ENCODE measurements at regions not wholly inside any gene's neighbourhood (a gene's known extent, or its start where the extent isn't known, plus 50 kb on each side); places are given as distances from the start of the nearest gene placed in this dataset.

DNA sequence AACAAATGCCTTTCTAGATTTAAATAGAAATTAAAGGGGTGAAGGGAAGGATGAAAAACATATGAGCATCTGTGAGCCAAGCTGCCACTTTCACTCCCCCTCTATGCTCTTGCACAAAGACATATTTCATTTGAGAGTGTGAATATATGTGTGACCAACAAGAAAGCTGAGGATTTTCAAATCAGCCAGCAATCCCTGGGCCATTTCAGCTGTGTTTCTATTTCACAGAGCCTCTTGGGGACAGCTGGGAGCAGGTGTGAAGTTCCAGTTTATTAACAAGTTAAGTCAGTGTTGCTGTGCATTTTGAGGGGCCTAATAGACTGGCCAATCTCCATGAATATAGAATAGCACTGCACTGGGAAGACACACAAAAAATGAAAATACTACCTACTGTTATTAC is 248.7 kb upstream of the RGMB start:
- Histone ChIP-seq H3F3A (ENCODE audit: insufficient read depth, low read length) (no peaks in the 10 kb centered on the region), H3K4me3 (ENCODE audit: low read depth, low read length, poor library complexity, severe bottlenecking) (no peak overlapping the region), H3K4me1 (ENCODE audit: insufficient read depth, low read length, severe bottlenecking) (no peaks in the 10 kb centered on the region), H3K79me2 (ENCODE audit: insufficient read depth, low read length) (no peaks in the 10 kb centered on the region), H3K36me3 (ENCODE audit: insufficient read depth, low read length) (no peaks in the 10 kb centered on the region), H4K20me1 (ENCODE audit: insufficient read depth, low read length) (no peaks in the 10 kb centered on the region), H3K27ac (ENCODE audit: low read depth, low read length, poor library complexity, severe bottlenecking) (no peak overlapping the region), H3K9me2 (ENCODE audit: low read depth, low read length) (no peaks in the 10 kb centered on the region), H3K9me3 (ENCODE audit: low read length) (no peaks in the 10 kb centered on the region), H2AFZ (ENCODE audit: low read length) (no peak overlapping the region), H3K27me3 (ENCODE audit: insufficient read depth, low read length) (no peaks in the 10 kb centered on the region), H3K9ac (ENCODE audit: low read length) (no peak overlapping the region), H3K4me2 (ENCODE audit: low read length) (no peak overlapping the region)
- TF ChIP-seq, protein P1, sequence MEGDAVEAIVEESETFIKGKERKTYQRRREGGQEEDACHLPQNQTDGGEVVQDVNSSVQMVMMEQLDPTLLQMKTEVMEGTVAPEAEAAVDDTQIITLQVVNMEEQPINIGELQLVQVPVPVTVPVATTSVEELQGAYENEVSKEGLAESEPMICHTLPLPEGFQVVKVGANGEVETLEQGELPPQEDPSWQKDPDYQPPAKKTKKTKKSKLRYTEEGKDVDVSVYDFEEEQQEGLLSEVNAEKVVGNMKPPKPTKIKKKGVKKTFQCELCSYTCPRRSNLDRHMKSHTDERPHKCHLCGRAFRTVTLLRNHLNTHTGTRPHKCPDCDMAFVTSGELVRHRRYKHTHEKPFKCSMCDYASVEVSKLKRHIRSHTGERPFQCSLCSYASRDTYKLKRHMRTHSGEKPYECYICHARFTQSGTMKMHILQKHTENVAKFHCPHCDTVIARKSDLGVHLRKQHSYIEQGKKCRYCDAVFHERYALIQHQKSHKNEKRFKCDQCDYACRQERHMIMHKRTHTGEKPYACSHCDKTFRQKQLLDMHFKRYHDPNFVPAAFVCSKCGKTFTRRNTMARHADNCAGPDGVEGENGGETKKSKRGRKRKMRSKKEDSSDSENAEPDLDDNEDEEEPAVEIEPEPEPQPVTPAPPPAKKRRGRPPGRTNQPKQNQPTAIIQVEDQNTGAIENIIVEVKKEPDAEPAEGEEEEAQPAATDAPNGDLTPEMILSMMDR (IDR thresholded peaks at IDR 0.05; ENCODE audit: low read length): no peak
- TF ChIP-seq EZH2 (IDR thresholded peaks at IDR 0.05; ENCODE audit: borderline replicate concordance, low read length): no peak

DNA sequence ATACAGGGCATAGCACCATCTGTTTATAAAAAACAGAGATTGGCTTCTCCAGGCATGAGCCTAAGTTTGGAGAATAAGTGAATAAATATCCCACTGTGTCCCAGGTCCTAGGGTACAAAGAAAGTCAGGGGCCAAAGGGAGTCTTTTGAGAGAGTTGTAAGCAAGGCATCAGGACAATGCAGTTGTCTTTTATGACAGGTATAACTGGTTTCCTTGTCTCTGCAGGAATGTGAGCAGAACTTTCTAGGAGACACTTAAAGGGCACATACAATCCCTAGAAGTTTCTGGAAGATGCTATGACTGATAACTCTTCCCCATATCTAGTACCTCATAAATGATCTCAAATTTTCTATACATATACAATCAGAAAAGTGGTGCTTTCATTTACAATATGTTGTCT is 245.6 kb upstream of the RGMB start:
- Histone ChIP-seq H3K9me2 (ENCODE audit: low read depth, low read length) (no peaks in the 10 kb centered on the region), H3K4me1 (ENCODE audit: insufficient read depth, low read length, severe bottlenecking) (no peaks in the 10 kb centered on the region), H3K9ac (ENCODE audit: low read length) (no peak overlapping the region), H3F3A (ENCODE audit: insufficient read depth, low read length) (no peaks in the 10 kb centered on the region), H4K20me1 (ENCODE audit: insufficient read depth, low read length) (no peaks in the 10 kb centered on the region), H3K4me2 (ENCODE audit: low read length) (no peak overlapping the region), H3K27ac (ENCODE audit: low read depth, low read length, poor library complexity, severe bottlenecking) (no peak overlapping the region), H3K27me3 (ENCODE audit: insufficient read depth, low read length) (no peaks in the 10 kb centered on the region), H3K79me2 (ENCODE audit: insufficient read depth, low read length) (no peaks in the 10 kb centered on the region), H3K36me3 (ENCODE audit: insufficient read depth, low read length) (no peaks in the 10 kb centered on the region), H3K9me3 (ENCODE audit: low read length) (no peaks in the 10 kb centered on the region), H2AFZ (ENCODE audit: low read length) (no peak overlapping the region), H3K4me3 (ENCODE audit: low read depth, low read length, poor library complexity, severe bottlenecking) (no peak overlapping the region)
- TF ChIP-seq EZH2 (IDR thresholded peaks at IDR 0.05; ENCODE audit: borderline replicate concordance, low read length): no peak

GRCh38 chr5:98529321-98529720 is 244.1 kb upstream of the RGMB start:
- H4K20me1 ChIP-seq (ENCODE audit: insufficient read depth, low read length): no peaks in the 10 kb centered on the region
- no peak overlapping the region for H3K4me2 ChIP-seq (ENCODE audit: low read length)
- H3F3A ChIP-seq (ENCODE audit: insufficient read depth, low read length): no peaks in the 10 kb centered on the region
- H3K4me1 ChIP-seq (ENCODE audit: insufficient read depth, low read length, severe bottlenecking): no peaks in the 10 kb centered on the region
- TF ChIP-seq EZH2 (IDR thresholded peaks at IDR 0.05; ENCODE audit: borderline replicate concordance, low read length): no peak
- TF ChIP-seq, protein P1 (IDR thresholded peaks at IDR 0.05; ENCODE audit: low read length): no peak
- H3K4me3 ChIP-seq (ENCODE audit: low read depth, low read length, poor library complexity, severe bottlenecking): no peak overlapping the region
- no peaks in the 10 kb centered on the region for H3K27me3 ChIP-seq (ENCODE audit: insufficient read depth, low read length)
- H2AFZ ChIP-seq (ENCODE audit: low read length): no peak overlapping the region
- no peaks in the 10 kb centered on the region for H3K79me2 ChIP-seq (ENCODE audit: insufficient read depth, low read length)
- no peak overlapping the region for H3K9ac ChIP-seq (ENCODE audit: low read length)
- H3K27ac ChIP-seq (ENCODE audit: low read depth, low read length, poor library complexity, severe bottlenecking): no peak overlapping the region
- no peaks in the 10 kb centered on the region for H3K9me2 ChIP-seq (ENCODE audit: low read depth, low read length)
- no peaks in the 10 kb centered on the region for H3K36me3 ChIP-seq (ENCODE audit: insufficient read depth, low read length)
- no peaks in the 10 kb centered on the region for H3K9me3 ChIP-seq (ENCODE audit: low read length)

DNA sequence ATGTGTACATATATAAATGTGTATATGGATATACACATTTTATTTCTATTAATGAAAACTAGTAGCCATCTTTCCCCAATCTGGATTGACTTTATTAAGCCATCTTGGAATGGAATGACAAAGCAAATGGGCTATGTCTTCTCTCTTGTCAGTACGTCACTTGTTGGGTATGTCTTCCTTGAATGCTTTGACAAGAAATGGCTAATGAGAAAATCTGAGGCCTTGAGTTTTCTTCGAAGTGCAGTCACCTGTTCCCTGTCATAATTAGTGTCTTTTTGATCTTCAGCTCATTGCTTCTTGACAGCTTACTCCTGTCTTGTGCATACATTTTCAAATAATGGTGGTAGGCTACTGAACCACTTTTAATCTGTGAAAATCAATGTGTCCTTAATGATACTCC is 243.2 kb upstream of the RGMB start:
- no peak overlapping the region for H3K27ac ChIP-seq (ENCODE audit: low read depth, low read length, poor library complexity, severe bottlenecking)
- no peaks in the 10 kb centered on the region for H4K20me1 ChIP-seq (ENCODE audit: insufficient read depth, low read length)
- H3K9ac ChIP-seq (ENCODE audit: low read length): no peak overlapping the region
- no peaks in the 10 kb centered on the region for H3K36me3 ChIP-seq (ENCODE audit: insufficient read depth, low read length)
- no peak overlapping the region for H2AFZ ChIP-seq (ENCODE audit: low read length)
- no peaks in the 10 kb centered on the region for H3K79me2 ChIP-seq (ENCODE audit: insufficient read depth, low read length)
- H3K4me1 ChIP-seq (ENCODE audit: insufficient read depth, low read length, severe bottlenecking): no peaks in the 10 kb centered on the region
- no peaks in the 10 kb centered on the region for H3K27me3 ChIP-seq (ENCODE audit: insufficient read depth, low read length)
- H3K4me2 ChIP-seq (ENCODE audit: low read length): no peak overlapping the region
- TF ChIP-seq, protein P1 (IDR thresholded peaks at IDR 0.05; ENCODE audit: low read length): no peak
- no peak for TF ChIP-seq EZH2 (IDR thresholded peaks at IDR 0.05; ENCODE audit: borderline replicate concordance, low read length)
- no peaks in the 10 kb centered on the region for H3F3A ChIP-seq (ENCODE audit: insufficient read depth, low read length)
- no peaks in the 10 kb centered on the region for H3K9me2 ChIP-seq (ENCODE audit: low read depth, low read length)
- H3K9me3 ChIP-seq (ENCODE audit: low read length): no peaks in the 10 kb centered on the region
- H3K4me3 ChIP-seq (ENCODE audit: low read depth, low read length, poor library complexity, severe bottlenecking): no peak overlapping the region

Data from OCI-LY1 (cell line).